GM12872 (cell line): ENCODE measurements at regions not wholly inside any gene's neighbourhood (a gene's known extent, or its start where the extent isn't known, plus 50 kb on each side); places are given as distances from the start of the nearest gene placed in this dataset.

Experiments used
- TF ChIP-seq, protein P1 (sequence below): IDR thresholded peaks from 3 replicates; pipeline ENCODE4 v1.5.1; 2011; ENCODE audit warnings: low read depth, mild to moderate bottlenecking, low read length, moderate library complexity; ENCODE audit not compliant: insufficient read depth

DNA sequence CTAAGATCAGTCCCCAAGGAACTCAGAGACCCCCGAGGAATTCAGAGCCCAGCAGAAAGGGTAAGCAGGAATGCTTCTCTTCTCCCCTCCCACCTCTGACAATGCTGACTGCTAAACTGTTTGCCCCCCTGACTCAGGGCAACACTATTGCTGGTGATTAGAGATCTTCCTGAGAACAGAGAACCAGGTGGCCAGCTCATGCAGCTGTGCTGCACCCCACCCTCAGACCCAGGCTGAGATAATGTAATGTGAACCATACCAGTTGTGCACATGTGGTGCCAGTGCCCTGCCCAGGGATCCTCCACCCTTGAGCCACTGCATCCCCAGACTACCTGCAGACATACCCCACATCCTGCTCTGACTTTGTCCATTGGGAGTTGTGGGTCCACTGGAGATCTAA, 139.1 kb upstream of the ARG1 start:
- TF ChIP-seq, protein P1, sequence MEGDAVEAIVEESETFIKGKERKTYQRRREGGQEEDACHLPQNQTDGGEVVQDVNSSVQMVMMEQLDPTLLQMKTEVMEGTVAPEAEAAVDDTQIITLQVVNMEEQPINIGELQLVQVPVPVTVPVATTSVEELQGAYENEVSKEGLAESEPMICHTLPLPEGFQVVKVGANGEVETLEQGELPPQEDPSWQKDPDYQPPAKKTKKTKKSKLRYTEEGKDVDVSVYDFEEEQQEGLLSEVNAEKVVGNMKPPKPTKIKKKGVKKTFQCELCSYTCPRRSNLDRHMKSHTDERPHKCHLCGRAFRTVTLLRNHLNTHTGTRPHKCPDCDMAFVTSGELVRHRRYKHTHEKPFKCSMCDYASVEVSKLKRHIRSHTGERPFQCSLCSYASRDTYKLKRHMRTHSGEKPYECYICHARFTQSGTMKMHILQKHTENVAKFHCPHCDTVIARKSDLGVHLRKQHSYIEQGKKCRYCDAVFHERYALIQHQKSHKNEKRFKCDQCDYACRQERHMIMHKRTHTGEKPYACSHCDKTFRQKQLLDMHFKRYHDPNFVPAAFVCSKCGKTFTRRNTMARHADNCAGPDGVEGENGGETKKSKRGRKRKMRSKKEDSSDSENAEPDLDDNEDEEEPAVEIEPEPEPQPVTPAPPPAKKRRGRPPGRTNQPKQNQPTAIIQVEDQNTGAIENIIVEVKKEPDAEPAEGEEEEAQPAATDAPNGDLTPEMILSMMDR = no peak

DNA sequence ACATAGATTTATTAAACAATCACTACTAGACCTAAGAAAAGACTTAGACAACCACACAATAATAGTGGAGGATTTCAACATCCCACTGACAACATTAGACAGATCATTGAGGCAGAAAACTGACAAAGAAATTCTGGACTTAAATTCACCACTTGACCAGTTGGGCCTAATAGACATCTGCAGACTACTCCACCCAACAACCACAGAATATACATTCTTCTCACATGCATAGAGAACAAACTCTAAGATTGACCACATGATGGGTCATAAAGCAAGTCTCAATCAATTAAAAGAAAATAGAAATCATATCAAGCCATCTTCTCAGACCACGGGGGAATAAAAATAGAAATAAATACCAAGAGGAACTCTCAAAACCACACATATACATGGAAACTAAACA, 136.7 kb upstream of the ARG1 start:
- TF ChIP-seq, protein P1 = no peak

DNA sequence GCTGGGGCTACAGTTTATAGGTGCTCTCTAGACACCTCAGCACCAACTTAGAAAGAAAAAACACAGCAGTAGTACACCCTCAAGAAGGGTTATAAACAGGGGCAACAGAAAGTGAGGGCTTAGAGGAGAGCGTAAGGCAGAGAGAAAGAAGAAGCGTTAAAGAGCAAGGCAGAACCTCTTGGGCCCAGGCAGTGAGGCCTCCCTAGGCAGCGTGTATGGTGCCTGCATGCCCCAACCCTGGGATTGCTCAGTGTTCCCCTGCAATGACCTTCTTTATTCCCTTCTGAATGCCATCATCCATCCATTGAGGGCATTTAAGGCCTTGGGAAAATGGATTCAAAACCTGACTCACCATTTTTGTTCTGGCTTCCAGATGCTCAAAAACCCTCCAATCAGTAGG, 130.0 kb upstream of the ARG1 start:
- TF ChIP-seq, protein P1 = no peak

DNA sequence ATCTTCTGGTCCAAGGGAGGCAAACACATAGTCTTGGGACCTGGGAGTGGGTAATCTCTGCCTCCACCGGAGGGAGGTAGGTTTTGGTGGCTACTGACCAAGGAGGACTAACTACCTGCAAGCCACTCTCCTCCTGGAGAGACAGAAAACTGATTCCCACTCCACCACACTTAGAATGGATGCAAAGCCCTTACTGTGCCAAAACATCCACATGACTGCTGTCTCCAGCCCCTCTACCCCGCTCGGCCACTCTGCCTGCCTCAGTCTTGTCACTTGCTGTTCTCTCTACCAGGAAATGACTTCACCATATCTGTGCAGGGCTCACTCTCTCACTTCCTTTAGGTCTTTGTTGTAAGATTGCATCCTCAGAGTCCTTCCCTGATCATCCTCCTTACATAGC, 129.5 kb upstream of the ARG1 start:
- TF ChIP-seq, protein P1 = no peak

DNA sequence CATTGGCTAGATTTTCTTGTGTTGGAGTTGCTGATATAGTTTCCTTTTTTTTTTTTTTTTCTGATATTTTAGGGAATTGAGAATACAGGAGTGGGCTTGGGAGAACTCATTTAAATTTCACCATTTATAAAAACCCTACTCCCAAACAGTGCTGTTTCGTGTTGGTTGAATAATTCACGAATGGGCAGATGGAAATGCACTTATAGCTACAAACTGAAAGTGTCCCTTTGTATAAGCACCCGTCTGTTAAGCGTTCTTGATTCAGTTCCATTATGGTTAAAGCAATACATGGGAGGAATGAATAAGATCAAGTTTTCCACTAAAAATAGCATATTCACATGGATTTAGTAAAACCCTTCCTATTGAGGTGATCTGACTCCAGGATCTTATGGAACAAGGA, 122.2 kb upstream of the ARG1 start:
- TF ChIP-seq, protein P1 = no peak

DNA sequence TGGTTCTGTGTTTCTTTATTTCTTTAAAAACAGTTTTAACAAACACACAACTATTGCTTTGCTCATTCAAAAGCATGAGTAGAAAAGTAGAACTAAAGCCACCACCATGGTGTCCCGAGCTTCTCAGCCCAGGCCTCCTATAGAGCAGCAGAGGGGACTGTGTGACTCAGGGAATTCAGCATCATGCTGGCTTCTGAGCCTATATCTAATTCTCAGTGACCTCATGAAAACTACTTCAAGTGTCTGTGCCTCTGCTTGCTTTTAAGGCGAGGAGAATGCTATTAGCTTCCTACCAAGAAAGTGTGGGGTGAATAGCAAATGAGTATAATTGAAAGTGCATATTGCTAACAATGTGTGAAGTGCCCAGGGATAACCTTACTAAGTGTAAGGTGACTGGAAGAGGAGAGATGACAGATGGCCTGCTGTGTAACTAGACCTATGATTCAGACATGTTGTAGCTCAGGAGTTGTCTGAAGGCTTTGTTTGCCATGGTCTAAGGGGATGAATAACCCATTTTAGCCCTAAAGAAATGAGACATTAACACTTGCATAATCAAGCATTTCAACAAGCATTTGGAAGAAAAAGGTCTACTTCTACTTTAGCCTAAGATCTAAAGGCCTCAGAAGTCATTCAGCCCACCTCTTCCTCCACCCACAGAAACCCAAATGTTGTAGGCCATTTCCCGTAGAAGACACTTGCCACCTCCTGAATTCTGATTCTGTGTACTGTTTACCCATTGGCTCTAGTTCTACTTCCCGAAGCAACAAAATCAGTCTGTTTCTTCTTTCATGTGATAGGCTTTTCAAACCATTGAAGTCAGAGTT, 121.5 kb upstream of the ARG1 start:
- TF ChIP-seq, protein P1 = no peak

DNA sequence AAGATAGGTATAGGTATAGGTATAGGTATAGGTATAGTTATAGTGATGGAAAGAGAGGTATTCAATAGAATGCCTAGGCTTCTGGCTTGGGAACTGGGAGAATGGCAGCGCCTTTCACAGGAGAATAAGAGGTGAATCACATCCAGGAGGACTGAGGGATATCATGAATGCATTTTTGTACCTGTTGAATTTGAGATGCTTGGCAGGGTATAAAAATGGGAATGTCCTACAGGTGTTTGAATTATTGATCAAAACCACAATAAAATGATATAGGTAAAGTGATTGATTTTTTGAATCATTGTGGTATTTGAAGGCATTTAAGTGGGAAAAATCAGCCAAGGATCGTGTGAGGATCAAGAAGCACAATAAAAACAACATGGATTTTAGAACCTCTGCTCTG, 119.2 kb upstream of the ARG1 start:
- TF ChIP-seq, protein P1 = no peak
